Esophagus squamous epithelium (tissue), 5 donors: ENCODE measurements at regions not wholly inside any gene's neighbourhood (a gene's known extent, or its start where the extent isn't known, plus 50 kb on each side); places are given as distances from the start of the nearest gene placed in this dataset.
"Not testable (repeated sequence)": the region's sequence is repeated elsewhere in the genome, so short reads cannot be mapped to it uniquely, and the experiment has no call there.

Source experiments
- DNase-seq: peaks from one replicate; lab custom pipeline; 2025; lab: John Stamatoyannopoulos, UW
- H3K27ac ChIP-seq, 4 donors: fragments of 200-600 bp; sonication (generic); one replicate each; pipeline ENCODE4 v1.5.1; 2016 to 2019; ENCODE audit warnings: mild to moderate bottlenecking in 1 of 4
- H3K27me3 ChIP-seq, 4 donors: fragments of 200-600 bp; sonication (generic); 1 replicate in 3 of 4; 2 replicates in 1 of 4; pipeline versions ENCODE4 v1.5.1 to v1.6.0; 2017 to 2021; ENCODE audit warnings: antibody characterized with exemption in 1 of 4
- H3K36me3 ChIP-seq, 3 donors: fragments of 200-600 bp; sonication (generic); one replicate each; pipeline ENCODE4 v1.5.1; 2016 to 2019
- H3K4me1 ChIP-seq, 3 donors: fragments of 200-600 bp; sonication (generic); one replicate each; pipeline ENCODE4 v1.5.1; 2017 to 2019
- H3K4me3 ChIP-seq, 4 donors: fragments of 200-600 bp; sonication (generic); 1 replicate in 3 of 4; 2 replicates in 1 of 4; pipeline ENCODE4 v1.5.1; 2016 to 2019; ENCODE audit warnings: mild to moderate bottlenecking in 2 of 4, moderate library complexity in 1 of 4
- H3K9me3 ChIP-seq, 3 donors: fragments of 200-600 bp; sonication (generic); one replicate each; pipeline ENCODE4 v1.5.1; 2016 to 2019
- CTCF ChIP-seq, 6 experiments: fragments of 450-650 bp in 4 of 6; fragments of 200-600 bp in 2 of 6; sonication (generic) in 2 of 6; IDR thresholded peaks; one replicate each; pipeline ENCODE4 v1.5.1; 2016 to 2019; ENCODE audit warnings: antibody characterized with exemption in 6 of 6, mild to moderate bottlenecking in 4 of 6, moderate library complexity in 4 of 6
- POLR2A ChIP-seq, 4 donors: fragments of 450-650 bp; IDR thresholded peaks; one replicate each; pipeline ENCODE4 v1.6.1; 2017; ENCODE audit warnings: antibody characterized with exemption in 4 of 4, mild to moderate bottlenecking in 4 of 4, moderate library complexity in 3 of 4
- WGBS, 2 donors: methylation state at CpG; one replicate each; pipeline ENCODE4 v1.1.5; 2018; 5-methylcytosine and 5-hydroxymethylcytosine counted together
- intact Hi-C: fragments of 100-400 bp; cut with DNase I; formaldehyde crosslinking; loops from one replicate; pipeline ENCODE4 v1.15.0; 2022
- donor health status: DM: yes; HTN: yes; CAD: no.

GRCh38 chr16:5220705-5221104, 123.1 kb upstream of the EEF2KMT start:
- intact Hi-C loops, result no loop called here
- WGBS, 2 donors, result 77 to 86% methylated on average over 4 of the region's 4 CpGs

DNA sequence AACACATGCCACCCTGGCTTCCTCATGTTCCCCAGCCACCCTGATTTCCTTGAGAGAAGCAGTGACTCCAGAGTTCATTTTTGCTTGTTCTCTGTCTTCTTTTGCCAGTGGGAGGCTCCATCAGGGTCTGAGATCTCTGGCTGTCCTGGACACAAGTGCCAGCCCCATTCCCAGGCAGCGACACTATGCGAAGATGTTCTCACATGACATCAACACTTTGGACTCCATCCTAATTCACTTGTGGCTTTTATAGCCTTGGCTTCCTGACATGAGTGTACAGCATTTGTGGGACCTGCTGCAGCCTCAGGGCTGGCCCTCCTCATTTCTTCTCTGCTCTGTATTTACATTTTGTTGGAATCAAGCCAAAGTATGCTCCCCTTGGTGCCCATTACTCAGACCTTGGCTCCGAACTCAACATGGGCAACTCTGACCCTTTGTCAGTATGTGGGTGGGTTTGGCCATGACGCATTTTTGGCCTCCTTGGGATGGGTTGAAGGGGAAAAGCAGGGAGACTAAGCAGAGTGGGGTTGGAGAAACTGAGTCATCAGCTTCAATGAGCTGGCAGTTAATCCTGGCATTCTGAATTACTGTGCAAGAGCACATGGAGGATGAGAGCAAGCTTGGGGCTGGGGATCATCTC, 119.0 kb upstream of the EEF2KMT start:
- H3K27ac ChIP-seq, result no peak overlapping the region
- H3K9me3 ChIP-seq, result no peaks in the 10 kb centered on the region
- TF ChIP-seq POLR2A (IDR thresholded peaks at IDR 0.05), result no peak
- TF ChIP-seq CTCF (IDR thresholded peaks at IDR 0.05), result no peak
- H3K27me3 ChIP-seq, result peaks cover 0 to 48% (median 0%) of the 10 kb centered on the region in 4 donors
- intact Hi-C loops, result no loop called here
- no peaks in the 10 kb centered on the region for H3K36me3 ChIP-seq
- no peak overlapping the region for H3K4me3 ChIP-seq
- H3K4me1 ChIP-seq, result no peaks in the 10 kb centered on the region
- DNase-seq, result no peak
- WGBS, 2 donors, result 46 to 63% methylated on average over 3 to 4 of the region's 4 CpGs

More at GRCh38 chr16:5220705-5221104, 123.1 kb upstream of the EEF2KMT start:
- no peak overlapping the region for H3K4me3 ChIP-seq
- DNase-seq, result no peak
- no peaks in the 10 kb centered on the region for H3K4me1 ChIP-seq
- TF ChIP-seq POLR2A (IDR thresholded peaks at IDR 0.05), result no peak
- H3K27me3 ChIP-seq, result peaks cover 0 to 39% (median 0%) of the 10 kb centered on the region in 4 donors
- no peaks in the 10 kb centered on the region for H3K36me3 ChIP-seq
- no peak overlapping the region for H3K27ac ChIP-seq
- H3K9me3 ChIP-seq, result no peaks in the 10 kb centered on the region

- Histone ChIP-seq H3K27ac (no peak overlapping the region), H3K9me3 (no peaks in the 10 kb centered on the region), H3K27me3 (peaks cover 0 to 44% (median 0%) of the 10 kb centered on the region in 4 donors), H3K4me3 (no peak overlapping the region), H3K36me3 (no peaks in the 10 kb centered on the region), H3K4me1 (no peaks in the 10 kb centered on the region)
- WGBS, 2 donors, result 8 to 18% methylated on average over 2 of the region's 2 CpGs
- no peak for DNase-seq
- no peak for TF ChIP-seq CTCF (IDR thresholded peaks at IDR 0.05)
- no peak for TF ChIP-seq POLR2A (IDR thresholded peaks at IDR 0.05)
- intact Hi-C loops, result no loop called here
Measured at GRCh38 chr16:5215901-5216300, 118.3 kb upstream of the EEF2KMT start.

GRCh38 chr16:5214466-5214865, 116.9 kb upstream of the EEF2KMT start:
- H3K4me3 ChIP-seq, result no peak overlapping the region
- H3K36me3 ChIP-seq, result no peaks in the 10 kb centered on the region
- intact Hi-C loops, result no loop called here
- DNase-seq, result no peak
- no peaks in the 10 kb centered on the region for H3K9me3 ChIP-seq
- 49 to 67% methylated on average over 4 to 5 of the region's 7 CpGs for WGBS, 2 donors
- no peak overlapping the region for H3K27ac ChIP-seq
- no peak for TF ChIP-seq POLR2A (IDR thresholded peaks at IDR 0.05)
- no peak for TF ChIP-seq CTCF (IDR thresholded peaks at IDR 0.05)
- H3K4me1 ChIP-seq, result no peaks in the 10 kb centered on the region
- H3K27me3 ChIP-seq, result peaks cover 0 to 44% (median 0%) of the 10 kb centered on the region in 4 donors

GRCh38 chr16:5212501-5212900, 114.9 kb upstream of the EEF2KMT start:
- H3K36me3 ChIP-seq, intact Hi-C loops, H3K4me1 ChIP-seq, DNase-seq, H3K9me3 ChIP-seq, H3K4me3 ChIP-seq, H3K27ac ChIP-seq: not testable (repeated sequence)
- 11 to 31% methylated on average over 2 to 4 of the region's 5 CpGs for WGBS, 2 donors
- peaks cover 0 to 40% (median 0%) of the 10 kb centered on the region in 4 donors for H3K27me3 ChIP-seq

DNA sequence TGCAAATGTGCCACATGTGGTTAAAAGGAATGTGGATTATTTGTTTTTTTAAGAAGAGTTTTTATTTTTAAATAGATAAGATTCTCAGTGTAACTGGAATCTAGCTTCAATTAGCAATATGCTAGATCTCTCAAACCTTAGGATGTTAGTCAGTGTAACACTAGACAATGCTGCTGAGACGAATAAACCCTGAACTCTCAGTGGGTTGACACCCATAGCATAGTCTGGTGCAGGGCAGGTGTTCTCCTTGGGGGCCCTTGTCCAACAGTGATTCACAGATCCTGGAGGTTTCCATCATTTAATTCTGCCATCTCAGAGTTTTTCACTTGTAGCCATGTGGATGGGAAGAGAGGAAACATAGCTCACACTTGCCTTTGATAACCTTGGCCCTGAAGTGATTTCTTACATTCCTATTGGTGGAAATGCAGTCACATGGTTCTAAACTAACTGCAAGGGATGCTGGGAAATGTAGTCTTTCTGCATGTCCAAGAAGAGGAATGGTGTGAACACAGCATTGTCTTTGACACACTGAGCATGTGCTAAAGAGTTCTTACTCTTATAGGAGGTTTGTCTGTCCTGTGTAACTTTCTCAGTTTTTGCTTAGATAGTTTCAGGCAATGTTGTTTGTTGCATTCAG, 110.4 kb upstream of the EEF2KMT start:
- H3K27ac ChIP-seq, DNase-seq, intact Hi-C loops, H3K4me3 ChIP-seq, H3K36me3 ChIP-seq, H3K9me3 ChIP-seq, H3K4me1 ChIP-seq: not testable (repeated sequence)
- WGBS, 2 donors, result 83 to 93% methylated on average over 1 of the region's 1 CpG
- H3K27me3 ChIP-seq, result peaks cover 0 to 12% (median 0%) of the 10 kb centered on the region in 4 donors
